ENCODE measurements at regions not wholly inside any gene's neighbourhood (a gene's known extent, or its start where the extent isn't known, plus 50 kb on each side); places are given as distances from the start of the nearest gene placed in this dataset.

- no peaks in the 10 kb centered on the region for H3K27me3 ChIP-seq (ENCODE audit: control insufficient read depth in 4 of 4, insufficient read depth in 4 of 4, low read length in 3 of 4)
- no peak for DNase-seq (ENCODE audit: low spot score)
Observed at GRCh38 chr12:84085046-84085445, 827.6 kb downstream of the SLC6A15 start.

GRCh38 chr12:84079626-84080025, 833.0 kb downstream of the SLC6A15 start:
- WGBS, result 89% methylated on average over 1 of the region's 1 CpG
- Histone ChIP-seq H3K9me3 (ENCODE audit: control insufficient read depth in 4 of 4, low read length in 3 of 4) (no peaks in the 10 kb centered on the region), H3K4me3 (ENCODE audit: low read depth in 1 of 3, low read length in 3 of 3) (no peak overlapping the region), H3K36me3 (ENCODE audit: control insufficient read depth in 4 of 4, insufficient read depth in 3 of 4, low read depth in 1 of 4, low read length in 3 of 4) (no peaks in the 10 kb centered on the region), H3K27me3 (ENCODE audit: control insufficient read depth in 4 of 4, insufficient read depth in 4 of 4, low read length in 3 of 4) (no peaks in the 10 kb centered on the region), H3K4me1 (ENCODE audit: control insufficient read depth in 4 of 4, insufficient read depth in 4 of 4, low read length in 3 of 4) (no peaks in the 10 kb centered on the region), H3K27ac (ENCODE audit: low read depth in 1 of 2, low read length in 2 of 2) (no peak overlapping the region), H3K9ac (ENCODE audit: low read depth in 1 of 2, low read length in 2 of 2) (no peak overlapping the region)
- TF ChIP-seq NR2F2 (IDR thresholded peaks at IDR 0.05), result no peak
- TF ChIP-seq RAD21 (IDR thresholded peaks at IDR 0.05), result no peak
- no peak for TF ChIP-seq TAF1 (conservative IDR thresholded peaks at IDR 0.05)
- no peak for TF ChIP-seq MAX (IDR thresholded peaks at IDR 0.05)
- no peak for TF ChIP-seq SP1 (IDR thresholded peaks at IDR 0.05)
- no peak for TF ChIP-seq JUND (IDR thresholded peaks at IDR 0.05)
- TF ChIP-seq RXRA (IDR thresholded peaks at IDR 0.05), result no peak
- no peak for TF ChIP-seq EGR1 (IDR thresholded peaks at IDR 0.05; ENCODE audit: low read depth in 2 of 2)
- no peak for TF ChIP-seq YY1 (IDR thresholded peaks at IDR 0.05)
- TF ChIP-seq FOXA1 (IDR thresholded peaks at IDR 0.05), result no peak
- DNase-seq (ENCODE audit: low spot score), result no peak

More at GRCh38 chr12:84085046-84085445, 827.6 kb downstream of the SLC6A15 start:
- Histone ChIP-seq H3K9ac (ENCODE audit: low read depth in 1 of 2, low read length in 2 of 2) (no peak overlapping the region), H3K9me3 (ENCODE audit: control insufficient read depth in 4 of 4, low read length in 3 of 4) (no peaks in the 10 kb centered on the region), H3K36me3 (ENCODE audit: control insufficient read depth in 4 of 4, insufficient read depth in 3 of 4, low read depth in 1 of 4, low read length in 3 of 4) (no peaks in the 10 kb centered on the region), H3K27ac (ENCODE audit: low read depth in 1 of 2, low read length in 2 of 2) (no peak overlapping the region), H3K4me1 (ENCODE audit: control insufficient read depth in 4 of 4, insufficient read depth in 4 of 4, low read length in 3 of 4) (no peaks in the 10 kb centered on the region), H3K4me3 (ENCODE audit: low read depth in 1 of 3, low read length in 3 of 3) (no peak overlapping the region)
- 62% methylated on average over 3 of the region's 3 CpGs for WGBS
- TF ChIP-seq SP1 (IDR thresholded peaks at IDR 0.05) (no peak), GABPA (IDR thresholded peaks at IDR 0.05 in 1 of 2, conservative IDR thresholded peaks at IDR 0.05 in 1 of 2) (no peak), MAX (IDR thresholded peaks at IDR 0.05) (no peak), EGR1 (IDR thresholded peaks at IDR 0.05; ENCODE audit: low read depth in 2 of 2) (no peak), CTCF (IDR thresholded peaks at IDR 0.05; ENCODE audit: low read depth, low read length, missing input control) (no peak), NR2F2 (IDR thresholded peaks at IDR 0.05) (no peak), TAF1 (conservative IDR thresholded peaks at IDR 0.05) (no peak)

- H3K9ac ChIP-seq (ENCODE audit: low read depth in 1 of 2, low read length in 2 of 2), result no peak overlapping the region
- no peaks in the 10 kb centered on the region for H3K27me3 ChIP-seq (ENCODE audit: control insufficient read depth in 4 of 4, insufficient read depth in 4 of 4, low read length in 3 of 4)
- no peaks in the 10 kb centered on the region for H3K4me1 ChIP-seq (ENCODE audit: control insufficient read depth in 4 of 4, insufficient read depth in 4 of 4, low read length in 3 of 4)
- DNase-seq (ENCODE audit: low spot score), result no peak
- no peaks in the 10 kb centered on the region for H3K36me3 ChIP-seq (ENCODE audit: control insufficient read depth in 4 of 4, insufficient read depth in 3 of 4, low read depth in 1 of 4, low read length in 3 of 4)
- H3K27ac ChIP-seq (ENCODE audit: low read depth in 1 of 2, low read length in 2 of 2), result no peak overlapping the region
- TF ChIP-seq YY1 (IDR thresholded peaks at IDR 0.05), result no peak
- TF ChIP-seq SP1 (IDR thresholded peaks at IDR 0.05), result no peak
- TF ChIP-seq GABPA (IDR thresholded peaks at IDR 0.05 in 1 of 2, conservative IDR thresholded peaks at IDR 0.05 in 1 of 2), result no peak
- no peak for TF ChIP-seq ATF3 (IDR thresholded peaks at IDR 0.05)
- no peak for TF ChIP-seq HNF4A (conservative IDR thresholded peaks at IDR 0.05)
- no peak for TF ChIP-seq REST (IDR thresholded peaks at IDR 0.05)
- no peak for TF ChIP-seq RAD21 (IDR thresholded peaks at IDR 0.05)
- no peak for TF ChIP-seq NR2F2 (IDR thresholded peaks at IDR 0.05)
- TF ChIP-seq CTCF (IDR thresholded peaks at IDR 0.05; ENCODE audit: low read depth, low read length, missing input control), result no peak
- TF ChIP-seq HNF4G (IDR thresholded peaks at IDR 0.05), result no peak
- no peaks in the 10 kb centered on the region for H3K9me3 ChIP-seq (ENCODE audit: control insufficient read depth in 4 of 4, low read length in 3 of 4)
- H3K4me3 ChIP-seq (ENCODE audit: low read depth in 1 of 3, low read length in 3 of 3), result no peak overlapping the region
Observed at GRCh38 chr12:84077679-84078078, 834.9 kb downstream of the SLC6A15 start.
